Fibroblast of lung (primary cell): ENCODE measurements at regions not wholly inside any gene's neighbourhood (a gene's known extent, or its start where the extent isn't known, plus 50 kb on each side); places are given as distances from the start of the nearest gene placed in this dataset.

Source experiments
- CTCF ChIP-seq, 2 donors: IDR thresholded peaks in 1 of 2; conservative IDR thresholded peaks in 1 of 2; 1 replicate in 1 of 2; 2 replicates in 1 of 2; pipeline ENCODE4 v1.5.1; 2011 to 2012; ENCODE audit warnings: low read length in 2 of 2, control low read depth in 1 of 2, inconsistent platforms in 1 of 2, low read depth in 1 of 2, mild to moderate bottlenecking in 1 of 2
- EZH2 ChIP-seq: IDR thresholded peaks from 2 replicates; pipeline ENCODE4 v1.5.1; 2012; ENCODE audit warnings: low read length, control low read depth, mild to moderate bottlenecking; ENCODE audit errors: missing control alignments

- TF ChIP-seq EZH2 (no peak), CTCF (conservative IDR thresholded peaks at IDR 0.05 in 1 of 2, IDR thresholded peaks at IDR 0.05 in 1 of 2; ENCODE audit: low read depth in 1 of 2, low read length in 2 of 2) (no peak)
Observed at GRCh38 chr4:26233350-26233749, 87.5 kb upstream of the RBPJ start.
